K562 (cell line): ENCODE measurements at regions not wholly inside any gene's neighbourhood (a gene's known extent, or its start where the extent isn't known, plus 50 kb on each side); places are given as distances from the start of the nearest gene placed in this dataset.

ENCODE experiments used
- ARHGAP35 ChIP-seq: fragments of 450-650 bp; IDR thresholded peaks from 2 replicates; pipeline ENCODE4 v1.6.1; 2018; ENCODE audit not compliant: partially characterized antibody
- DNMT1 ChIP-seq: fragments of 450-650 bp; IDR thresholded peaks from 2 replicates; pipeline ENCODE4 v1.6.1; 2016; ENCODE audit warnings: antibody characterized with exemption, mild to moderate bottlenecking
- E2F3 ChIP-seq: fragments of 250-450 bp; sonication (Bioruptor Pico); IDR thresholded peaks from 2 replicates; pipeline ENCODE4 v1.4.0; 2020; ENCODE audit warnings: mild to moderate bottlenecking
- FIP1L1 ChIP-seq: fragments of 200-400 bp; formaldehyde crosslinking; IDR thresholded peaks from 2 replicates; pipeline ENCODE4 v1.6.1; 2018; ENCODE audit warnings: mild to moderate bottlenecking, low read depth, low read length; ENCODE audit not compliant: poor library complexity, severe bottlenecking
- ID3 ChIP-seq, 2 experiments: fragments of 250-450 bp in 1 of 2; fragments of 450-650 bp in 1 of 2; sonication (Bioruptor Pico) in 1 of 2; IDR thresholded peaks; 2 replicates each; pipeline versions ENCODE4 v1.6.1 to v1.8.0; 2016 to 2021; ENCODE audit warnings: mild to moderate bottlenecking in 2 of 2, moderate library complexity in 2 of 2, missing compliant biosample characterization in 1 of 2, missing genetic modification characterization in 1 of 2
- LARP7 ChIP-seq: fragments of 450-650 bp; IDR thresholded peaks from 2 replicates; pipeline ENCODE4 v1.6.1; 2016
- MCM7 ChIP-seq, 2 experiments: fragments of 450-650 bp; IDR thresholded peaks; 2 replicates each; pipeline ENCODE4 v1.6.1; 2016 to 2018
- MECOM ChIP-seq: fragments of 250-450 bp; sonication (Bioruptor Pico); IDR thresholded peaks from 2 replicates; pipeline ENCODE4 v1.8.0; 2022; ENCODE audit warnings: inconsistent platforms
- MTA3 ChIP-seq: fragments of 450-650 bp; formaldehyde crosslinking; IDR thresholded peaks from 2 replicates; pipeline ENCODE4 v1.6.1; 2017; ENCODE audit warnings: mild to moderate bottlenecking, borderline replicate concordance
- NFIC ChIP-seq: fragments of 450-650 bp; IDR thresholded peaks from 2 replicates; pipeline ENCODE4 v1.6.1; 2017; ENCODE audit warnings: mild to moderate bottlenecking, inconsistent platforms
- NFIX ChIP-seq: fragments of 250-450 bp; sonication (Bioruptor Pico); IDR thresholded peaks from 2 replicates; pipeline ENCODE4 v1.4.0; 2020; ENCODE audit warnings: low read depth, mild to moderate bottlenecking, moderate library complexity
- NKRF ChIP-seq: fragments of 450-650 bp; IDR thresholded peaks from 2 replicates; pipeline ENCODE4 v1.6.1; 2016; ENCODE audit warnings: borderline replicate concordance
- PCBP2 ChIP-seq: fragments of 200-400 bp; formaldehyde crosslinking; IDR thresholded peaks from 2 replicates; pipeline ENCODE4 v1.6.1; 2018; ENCODE audit warnings: low read length, low read depth, mild to moderate bottlenecking, moderate library complexity; ENCODE audit not compliant: poor library complexity, severe bottlenecking
- PPARD ChIP-seq: fragments of 250-450 bp; sonication (Bioruptor Pico); IDR thresholded peaks from 2 replicates; pipeline ENCODE4 v1.8.0; 2022; ENCODE audit warnings: inconsistent platforms, mild to moderate bottlenecking, moderate library complexity
- PURB ChIP-seq: sonication (generic); formaldehyde crosslinking; IDR thresholded peaks from 2 replicates; pipeline ENCODE4 v1.9.0; 2021; ENCODE audit warnings: low read depth, mild to moderate bottlenecking, missing genetic modification reagents
- RBBP5 ChIP-seq: fragments of 200-600 bp; sonication (generic); IDR thresholded peaks from 2 replicates; pipeline ENCODE4 v1.6.1; 2012; ENCODE audit warnings: borderline replicate concordance, mild to moderate bottlenecking, low read length, control low read depth, inconsistent platforms; ENCODE audit not compliant: insufficient read depth, poor library complexity, severe bottlenecking
- RBM25 ChIP-seq: fragments of 200-400 bp; formaldehyde crosslinking; IDR thresholded peaks from 2 replicates; pipeline ENCODE4 v1.6.1; 2018; ENCODE audit warnings: low read length, low read depth, moderate library complexity; ENCODE audit not compliant: severe bottlenecking
- SMARCC2 ChIP-seq: fragments of 450-650 bp; IDR thresholded peaks from 2 replicates; pipeline ENCODE4 v1.6.1; 2017; ENCODE audit warnings: antibody characterized with exemption, moderate library complexity, mild to moderate bottlenecking, low read depth
- TOE1 ChIP-seq, 2 experiments: fragments of 450-650 bp in 1 of 2; sonication (generic) in 1 of 2; formaldehyde crosslinking in 1 of 2; IDR thresholded peaks; 2 replicates each; pipeline versions ENCODE4 v1.7.1 to v1.8.0; 2016 to 2022; ENCODE audit warnings: borderline replicate concordance in 2 of 2, mild to moderate bottlenecking in 2 of 2, antibody characterized with exemption in 1 of 2, inconsistent platforms in 1 of 2, low read depth in 1 of 2, missing genetic modification reagents in 1 of 2, moderate library complexity in 1 of 2
- XRCC5 ChIP-seq: fragments of 200-400 bp; formaldehyde crosslinking; IDR thresholded peaks from 2 replicates; pipeline ENCODE4 v1.6.1; 2017; ENCODE audit warnings: low read depth, mild to moderate bottlenecking, low read length
- ZEB2 ChIP-seq: fragments of 450-650 bp; IDR thresholded peaks from 2 replicates; pipeline ENCODE4 v1.6.1; 2016
- ZNF146 ChIP-seq: IDR thresholded peaks from one replicate; pipeline ENCODE4 v1.6.1; 2018; ENCODE audit warnings: missing compliant biosample characterization; ENCODE audit not compliant: unreplicated experiment
- ZNF408 ChIP-seq: fragments of 250-450 bp; sonication (Bioruptor Pico); IDR thresholded peaks from 2 replicates; pipeline ENCODE4 v1.4.0; 2020; ENCODE audit warnings: low read depth, mild to moderate bottlenecking, moderate library complexity
- TF ChIP-seq, protein P1 (sequence below), 3 experiments: IDR thresholded peaks in 2 of 3; conservative IDR thresholded peaks in 1 of 3; 2 replicates each; pipeline ENCODE4 v1.5.1; 2011 to 2012; ENCODE audit warnings: low read length in 3 of 3, mild to moderate bottlenecking in 3 of 3, control low read depth in 2 of 3, improper control_type of control experiment in 1 of 3, inconsistent platforms in 1 of 3, low read depth in 1 of 3, mixed read lengths in 1 of 3, moderate library complexity in 1 of 3; ENCODE audit not compliant: insufficient read depth in 2 of 3
- TF ChIP-seq, protein P2 (sequence below): fragments of 200-800 bp; sonication (Bioruptor generic); IDR thresholded peaks from 2 replicates; pipeline ENCODE4 v1.6.1; 2017; ENCODE audit warnings: missing genetic modification characterization, missing compliant biosample characterization

- TF ChIP-seq, protein P1, sequence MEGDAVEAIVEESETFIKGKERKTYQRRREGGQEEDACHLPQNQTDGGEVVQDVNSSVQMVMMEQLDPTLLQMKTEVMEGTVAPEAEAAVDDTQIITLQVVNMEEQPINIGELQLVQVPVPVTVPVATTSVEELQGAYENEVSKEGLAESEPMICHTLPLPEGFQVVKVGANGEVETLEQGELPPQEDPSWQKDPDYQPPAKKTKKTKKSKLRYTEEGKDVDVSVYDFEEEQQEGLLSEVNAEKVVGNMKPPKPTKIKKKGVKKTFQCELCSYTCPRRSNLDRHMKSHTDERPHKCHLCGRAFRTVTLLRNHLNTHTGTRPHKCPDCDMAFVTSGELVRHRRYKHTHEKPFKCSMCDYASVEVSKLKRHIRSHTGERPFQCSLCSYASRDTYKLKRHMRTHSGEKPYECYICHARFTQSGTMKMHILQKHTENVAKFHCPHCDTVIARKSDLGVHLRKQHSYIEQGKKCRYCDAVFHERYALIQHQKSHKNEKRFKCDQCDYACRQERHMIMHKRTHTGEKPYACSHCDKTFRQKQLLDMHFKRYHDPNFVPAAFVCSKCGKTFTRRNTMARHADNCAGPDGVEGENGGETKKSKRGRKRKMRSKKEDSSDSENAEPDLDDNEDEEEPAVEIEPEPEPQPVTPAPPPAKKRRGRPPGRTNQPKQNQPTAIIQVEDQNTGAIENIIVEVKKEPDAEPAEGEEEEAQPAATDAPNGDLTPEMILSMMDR (IDR thresholded peaks at IDR 0.05 in 2 of 3, conservative IDR thresholded peaks at IDR 0.05 in 1 of 3; ENCODE audit: insufficient read depth in 2 of 3, low read depth in 1 of 3, low read length in 3 of 3), result no peak
- TF ChIP-seq ID3 (CRISPR knock-in tag; IDR thresholded peaks at IDR 0.05) (no peak), ID3 (tag; IDR thresholded peaks at IDR 0.05) (peak; percentile 66; the same call in 1 of the 2 replicates), FIP1L1 (no peak), XRCC5 (no peak), MECOM (CRISPR knock-in tag) (peak; percentile 76), ZNF146 (no peak), PURB (CRISPR knock-in tag) (no peak), SMARCC2 (no peak), RBBP5 (no peak), PCBP2 (no peak), NFIX (CRISPR knock-in tag) (no peak), NFIC (no peak), MCM7 (IDR thresholded peaks at IDR 0.05) (no peak), ARHGAP35 (no peak), NKRF (no peak), LARP7 (no peak), RBM25 (no peak), ZEB2 (no peak), TOE1 (IDR thresholded peaks at IDR 0.05; ENCODE audit: borderline replicate concordance) (no peak), TOE1 (CRISPR knock-in tag; IDR thresholded peaks at IDR 0.05; ENCODE audit: borderline replicate concordance, low read depth) (no peak), ZNF408 (CRISPR knock-in tag) (no peak), MTA3 (no peak), DNMT1 (no peak), PPARD (no peak), E2F3 (CRISPR knock-in tag) (no peak)
- TF ChIP-seq, protein P2, sequence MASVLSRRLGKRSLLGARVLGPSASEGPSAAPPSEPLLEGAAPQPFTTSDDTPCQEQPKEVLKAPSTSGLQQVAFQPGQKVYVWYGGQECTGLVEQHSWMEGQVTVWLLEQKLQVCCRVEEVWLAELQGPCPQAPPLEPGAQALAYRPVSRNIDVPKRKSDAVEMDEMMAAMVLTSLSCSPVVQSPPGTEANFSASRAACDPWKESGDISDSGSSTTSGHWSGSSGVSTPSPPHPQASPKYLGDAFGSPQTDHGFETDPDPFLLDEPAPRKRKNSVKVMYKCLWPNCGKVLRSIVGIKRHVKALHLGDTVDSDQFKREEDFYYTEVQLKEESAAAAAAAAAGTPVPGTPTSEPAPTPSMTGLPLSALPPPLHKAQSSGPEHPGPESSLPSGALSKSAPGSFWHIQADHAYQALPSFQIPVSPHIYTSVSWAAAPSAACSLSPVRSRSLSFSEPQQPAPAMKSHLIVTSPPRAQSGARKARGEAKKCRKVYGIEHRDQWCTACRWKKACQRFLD (CRISPR knock-in tag), result peak; percentile 54; the same call in 1 of the 2 replicates
Observed at GRCh38 chr7:106183952-106184351, 71.8 kb upstream of the SYPL1 start (continued).
